PC-3 (cell line): ENCODE measurements at regions not wholly inside any gene's neighbourhood (a gene's known extent, or its start where the extent isn't known, plus 50 kb on each side); places are given as distances from the start of the nearest gene placed in this dataset.

Experiments used
- EZH2 ChIP-seq: fragments of 300-600 bp; sonication (generic); IDR thresholded peaks from one replicate; pipeline ENCODE4 v1.6.1; 2017; ENCODE audit warnings: antibody characterized with exemption, mild to moderate bottlenecking, low read length; ENCODE audit not compliant: unreplicated experiment
- TF ChIP-seq, protein P1 (sequence below): fragments of 300-600 bp; sonication (generic); conservative IDR thresholded peaks from 2 replicates; pipeline ENCODE4 v1.5.1; 2017; ENCODE audit warnings: antibody characterized with exemption, low read depth, mild to moderate bottlenecking, low read length

DNA sequence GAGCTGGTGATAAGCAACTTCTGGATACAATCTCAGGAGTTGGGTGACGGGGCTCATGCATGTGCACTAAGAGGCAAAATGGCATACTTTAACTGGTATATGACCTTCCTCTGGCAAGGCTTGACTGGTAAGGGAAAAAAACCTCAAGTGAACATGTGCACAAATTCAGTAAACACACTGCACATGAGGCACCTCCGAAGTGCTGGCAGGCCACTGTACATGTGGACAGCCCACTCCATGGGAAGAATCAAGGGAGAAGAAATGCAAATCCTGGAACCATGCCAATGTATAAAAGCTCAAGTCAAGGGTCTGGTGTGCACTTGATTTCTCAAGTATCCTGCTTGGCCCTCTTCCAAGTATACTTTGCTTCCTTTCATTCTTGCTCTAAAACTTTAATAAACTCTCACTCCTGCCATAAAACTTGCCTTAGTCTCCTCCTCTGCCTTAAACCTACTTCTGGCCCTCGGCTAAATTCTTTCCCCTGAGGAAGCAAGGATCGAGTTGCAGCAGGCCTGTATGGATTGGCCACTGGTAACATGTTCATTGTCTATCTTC is 167.2 kb downstream of the RAMP3 start:
- no peak for TF ChIP-seq EZH2
- TF ChIP-seq, protein P1, sequence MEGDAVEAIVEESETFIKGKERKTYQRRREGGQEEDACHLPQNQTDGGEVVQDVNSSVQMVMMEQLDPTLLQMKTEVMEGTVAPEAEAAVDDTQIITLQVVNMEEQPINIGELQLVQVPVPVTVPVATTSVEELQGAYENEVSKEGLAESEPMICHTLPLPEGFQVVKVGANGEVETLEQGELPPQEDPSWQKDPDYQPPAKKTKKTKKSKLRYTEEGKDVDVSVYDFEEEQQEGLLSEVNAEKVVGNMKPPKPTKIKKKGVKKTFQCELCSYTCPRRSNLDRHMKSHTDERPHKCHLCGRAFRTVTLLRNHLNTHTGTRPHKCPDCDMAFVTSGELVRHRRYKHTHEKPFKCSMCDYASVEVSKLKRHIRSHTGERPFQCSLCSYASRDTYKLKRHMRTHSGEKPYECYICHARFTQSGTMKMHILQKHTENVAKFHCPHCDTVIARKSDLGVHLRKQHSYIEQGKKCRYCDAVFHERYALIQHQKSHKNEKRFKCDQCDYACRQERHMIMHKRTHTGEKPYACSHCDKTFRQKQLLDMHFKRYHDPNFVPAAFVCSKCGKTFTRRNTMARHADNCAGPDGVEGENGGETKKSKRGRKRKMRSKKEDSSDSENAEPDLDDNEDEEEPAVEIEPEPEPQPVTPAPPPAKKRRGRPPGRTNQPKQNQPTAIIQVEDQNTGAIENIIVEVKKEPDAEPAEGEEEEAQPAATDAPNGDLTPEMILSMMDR = no peak
